Suprapubic skin (tissue), 4 donors: ENCODE measurements at regions not wholly inside any gene's neighbourhood (a gene's known extent, or its start where the extent isn't known, plus 50 kb on each side); places are given as distances from the start of the nearest gene placed in this dataset.

Experiments used
- DNase-seq, 2 donors: peaks; one replicate each; pipeline ENCODE4 v3.0.0-alpha.2; 2019; ENCODE audit warnings: low spot score in 2 of 2
- H3K27ac ChIP-seq: fragments of 200-600 bp; sonication (generic); one replicate; pipeline ENCODE4 v1.5.1; 2019
- H3K27me3 ChIP-seq: fragments of 200-600 bp; sonication (generic); one replicate; pipeline ENCODE4 v1.5.1; 2019
- H3K36me3 ChIP-seq: fragments of 200-600 bp; sonication (generic); one replicate; pipeline ENCODE4 v1.5.1; 2019
- H3K4me1 ChIP-seq: fragments of 200-600 bp; sonication (generic); one replicate; pipeline ENCODE4 v1.5.1; 2019
- H3K4me3 ChIP-seq: fragments of 200-600 bp; sonication (generic); one replicate; pipeline ENCODE4 v1.5.1; 2019; ENCODE audit warnings: mild to moderate bottlenecking
- H3K9me3 ChIP-seq: fragments of 200-600 bp; sonication (generic); one replicate; pipeline ENCODE4 v1.5.1; 2019
- CTCF ChIP-seq, 2 donors: fragments of 200-600 bp in 1 of 2; fragments of 450-650 bp in 1 of 2; sonication (generic) in 1 of 2; IDR thresholded peaks; one replicate each; pipeline ENCODE4 v1.5.1; 2016 to 2019; ENCODE audit warnings: antibody characterized with exemption in 2 of 2, mild to moderate bottlenecking in 1 of 2, moderate library complexity in 1 of 2
- EP300 ChIP-seq: sonication (generic); formaldehyde crosslinking; IDR thresholded peaks from one replicate; pipeline ENCODE4 v1.6.1; 2017; ENCODE audit warnings: antibody characterized with exemption
- POLR2A ChIP-seq, 2 donors: fragments of 450-650 bp; IDR thresholded peaks; one replicate each; pipeline ENCODE4 v1.6.1; 2017; ENCODE audit warnings: antibody characterized with exemption in 2 of 2, mild to moderate bottlenecking in 2 of 2, moderate library complexity in 2 of 2
- POLR2AphosphoS5 ChIP-seq, 3 donors: sonication (generic); formaldehyde crosslinking; IDR thresholded peaks; one replicate each; pipeline ENCODE4 v1.6.1; 2017; ENCODE audit warnings: antibody characterized with exemption in 3 of 3
- WGBS: methylation state at CpG from one replicate; pipeline ENCODE4 v1.1.5; 2018; 5-methylcytosine and 5-hydroxymethylcytosine counted together

- WGBS, result 47% methylated on average over 16 of the region's 16 CpGs
- no peak for DNase-seq
- TF ChIP-seq POLR2AphosphoS5 (IDR thresholded peaks at IDR 0.05) (no peak), EP300 (no peak), POLR2A (IDR thresholded peaks at IDR 0.05) (no peak)
Measured at GRCh38 chr15:45743426-45744235, 108.8 kb downstream of the SQOR start.

GRCh38 chr15:45744236-45744589 lies 109.4 kb downstream of the SQOR start:
- 64% methylated on average over 4 of the region's 4 CpGs for WGBS
- TF ChIP-seq POLR2AphosphoS5 (IDR thresholded peaks at IDR 0.05) (no peak), CTCF (IDR thresholded peaks at IDR 0.05) (no peak), EP300 (no peak), POLR2A (IDR thresholded peaks at IDR 0.05) (no peak)
- H3K36me3 ChIP-seq, result no peaks in the 10 kb centered on the region
- no peaks in the 10 kb centered on the region for H3K4me1 ChIP-seq
- H3K27me3 ChIP-seq, result peaks cover 5% of the 10 kb centered on the region
- H3K27ac ChIP-seq, result no peak overlapping the region
- H3K4me3 ChIP-seq, result no peak overlapping the region
- H3K9me3 ChIP-seq, result no peaks in the 10 kb centered on the region
- no peak for DNase-seq

More at GRCh38 chr15:45743426-45744235, 108.8 kb downstream of the SQOR start:
- H3K9me3 ChIP-seq, result no peaks in the 10 kb centered on the region
- no peak overlapping the region for H3K4me3 ChIP-seq
- no peaks in the 10 kb centered on the region for H3K4me1 ChIP-seq
- peaks cover 5% of the 10 kb centered on the region for H3K27me3 ChIP-seq
- no peak overlapping the region for H3K27ac ChIP-seq
- no peaks in the 10 kb centered on the region for H3K36me3 ChIP-seq

- Histone ChIP-seq H3K4me3 (no peak overlapping the region), H3K27ac (no peak overlapping the region), H3K36me3 (no peaks in the 10 kb centered on the region), H3K27me3 (no peaks in the 10 kb centered on the region), H3K9me3 (no peaks in the 10 kb centered on the region), H3K4me1 (no peaks in the 10 kb centered on the region)
- 48% methylated on average over 3 of the region's 3 CpGs for WGBS
- DNase-seq, result no peak
- TF ChIP-seq CTCF (IDR thresholded peaks at IDR 0.05) (no peak), POLR2A (IDR thresholded peaks at IDR 0.05) (no peak), POLR2AphosphoS5 (IDR thresholded peaks at IDR 0.05) (no peak), EP300 (no peak)
Measured at GRCh38 chr15:45747426-45747825, 112.6 kb downstream of the SQOR start.

GRCh38 chr15:45751629-45752028 lies 116.8 kb downstream of the SQOR start:
- no peak for DNase-seq
- no peaks in the 10 kb centered on the region for H3K9me3 ChIP-seq
- 62% methylated on average over 3 of the region's 3 CpGs for WGBS
- H3K27ac ChIP-seq, result no peak overlapping the region
- H3K4me3 ChIP-seq, result no peak overlapping the region
- H3K36me3 ChIP-seq, result no peaks in the 10 kb centered on the region
- TF ChIP-seq POLR2A (IDR thresholded peaks at IDR 0.05) (no peak), EP300 (no peak), POLR2AphosphoS5 (IDR thresholded peaks at IDR 0.05) (no peak), CTCF (IDR thresholded peaks at IDR 0.05) (no peak)
- H3K27me3 ChIP-seq, result no peaks in the 10 kb centered on the region
- no peaks in the 10 kb centered on the region for H3K4me1 ChIP-seq

- DNase-seq, result no peak
- 43% methylated on average over 3 of the region's 3 CpGs for WGBS
- Histone ChIP-seq H3K4me1 (no peaks in the 10 kb centered on the region), H3K36me3 (no peaks in the 10 kb centered on the region), H3K27ac (no peak overlapping the region), H3K9me3 (no peaks in the 10 kb centered on the region), H3K27me3 (no peaks in the 10 kb centered on the region), H3K4me3 (no peak overlapping the region)
- TF ChIP-seq POLR2A (IDR thresholded peaks at IDR 0.05) (no peak), CTCF (IDR thresholded peaks at IDR 0.05) (no peak), EP300 (no peak), POLR2AphosphoS5 (IDR thresholded peaks at IDR 0.05) (no peak)
Measured at GRCh38 chr15:45759936-45760335, 125.1 kb downstream of the SQOR start.
